ENCODE measurements at regions not wholly inside any gene's neighbourhood (a gene's known extent, or its start where the extent isn't known, plus 50 kb on each side); places are given as distances from the start of the nearest gene placed in this dataset.

DNA sequence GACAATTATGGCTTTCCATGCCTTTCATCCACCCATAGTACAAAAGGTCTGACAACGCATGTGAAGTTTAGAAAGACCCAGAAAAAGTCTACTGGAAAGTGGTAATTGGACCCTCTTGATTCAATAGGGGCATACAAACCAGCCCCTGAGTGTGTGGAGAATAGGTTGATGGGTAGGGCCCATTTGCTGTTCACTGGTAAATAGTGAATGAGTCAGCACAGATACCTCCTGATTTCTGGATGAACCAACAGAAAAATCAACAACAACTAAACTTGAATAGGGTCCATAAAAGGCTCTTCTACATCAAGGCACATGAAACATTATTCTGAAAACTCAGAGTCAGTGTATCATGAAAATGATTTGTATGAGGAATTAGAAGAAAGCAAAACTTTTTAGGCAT is 235.4 kb upstream of the SLC35B3 start:
- no peak for DNase-seq

GRCh38 chr6:8664700-8665099 is 229.4 kb upstream of the SLC35B3 start:
- no peak for DNase-seq

DNA sequence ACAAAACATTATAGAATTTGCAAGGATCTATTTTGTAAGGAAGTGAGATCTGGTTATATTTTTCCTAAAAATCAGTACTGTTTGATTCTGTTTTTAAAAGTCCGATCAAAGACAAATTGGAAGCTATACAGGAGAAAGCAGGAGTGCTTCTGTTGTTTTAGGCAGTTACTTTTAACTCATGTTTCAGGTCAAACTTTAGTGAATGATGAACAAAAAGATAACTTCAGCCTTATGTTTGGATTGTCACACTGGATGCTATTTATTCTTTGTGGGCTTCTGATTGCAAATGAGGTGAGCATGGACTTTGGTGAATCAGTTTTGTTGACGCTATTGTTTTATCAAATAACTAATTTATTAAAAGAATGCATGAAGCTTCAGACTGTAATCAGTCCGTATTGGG is 228.7 kb upstream of the SLC35B3 start:
- DNase-seq = no peak

GRCh38 chr6:8659404-8660189 is 224.3 kb upstream of the SLC35B3 start:
- no peak for DNase-seq

DNA sequence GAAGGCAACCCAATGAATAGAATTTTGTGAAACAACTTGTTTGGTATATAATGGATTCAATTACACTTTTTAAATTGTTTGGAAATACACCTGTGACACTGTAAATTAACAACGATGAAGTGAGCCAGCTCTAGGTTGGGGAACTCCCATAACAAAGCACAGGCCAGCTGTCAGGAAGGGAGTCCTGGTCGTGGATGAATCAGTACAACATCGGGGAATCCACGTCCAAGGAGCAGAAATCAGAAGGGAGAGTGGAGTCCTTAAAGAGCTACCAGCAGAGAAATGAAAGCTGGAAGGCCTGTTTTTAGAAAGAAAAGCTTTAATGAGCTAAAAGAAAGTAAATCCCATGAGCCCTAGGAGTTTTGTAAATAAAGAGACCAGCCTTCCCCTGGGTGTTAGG is 223.1 kb upstream of the SLC35B3 start:
- no peak for DNase-seq

DNA sequence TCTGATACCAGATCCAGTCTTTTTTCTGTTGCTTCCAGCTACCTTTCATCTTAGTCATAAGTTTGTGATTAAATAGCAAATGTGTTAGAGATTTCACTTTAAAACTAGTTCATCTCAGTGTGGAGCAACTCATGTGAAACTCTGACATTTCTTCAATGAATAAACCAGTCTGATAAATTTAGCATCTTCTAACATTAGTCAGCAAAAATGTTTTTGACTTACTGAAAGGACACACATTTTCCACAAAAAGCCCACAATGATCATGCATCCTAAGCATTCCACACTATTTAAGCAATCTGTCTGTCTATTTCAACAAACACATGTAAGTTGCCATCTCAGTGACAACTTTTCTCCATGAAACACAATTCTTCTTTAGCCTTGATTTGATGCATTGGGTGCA is 222.2 kb upstream of the SLC35B3 start:
- DNase-seq = no peak

DNA sequence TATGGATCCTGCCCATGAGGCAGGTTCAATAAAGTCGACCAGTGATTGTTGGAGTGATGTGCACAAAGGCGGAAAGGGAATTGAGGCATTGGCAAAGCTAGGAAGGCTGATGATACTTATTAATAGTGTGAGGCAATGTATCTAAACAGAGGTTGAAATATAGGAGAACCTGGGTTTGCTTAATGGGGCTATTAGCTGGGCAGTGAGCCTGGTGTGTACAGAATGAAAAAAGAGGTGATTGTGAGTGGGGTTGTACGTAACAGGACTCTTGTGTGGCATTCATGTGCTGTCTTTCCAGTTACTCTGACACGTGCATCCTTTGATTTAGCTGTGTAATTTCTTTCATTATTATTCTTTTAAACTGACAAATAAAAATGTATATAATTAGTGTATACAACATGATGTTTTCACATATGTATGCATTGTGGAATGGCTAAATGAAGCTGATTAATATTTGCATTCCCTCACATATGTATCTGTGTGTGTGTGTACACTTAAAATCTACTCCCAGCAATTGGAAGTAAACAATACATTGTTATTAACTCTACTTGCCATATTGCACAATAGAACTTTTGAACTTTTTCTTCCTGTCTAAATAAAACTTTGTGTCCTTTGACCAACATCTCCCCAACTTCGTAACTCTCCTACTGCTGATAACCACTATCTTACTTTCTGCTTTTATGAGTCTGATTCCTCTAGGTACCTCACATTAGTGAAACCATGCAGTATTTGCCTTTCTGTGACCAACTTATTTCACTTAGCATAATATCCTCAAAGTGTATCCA is 220.5 kb upstream of the SLC35B3 start:
- DNase-seq = no peak

GRCh38 chr6:8652710-8653109 is 217.4 kb upstream of the SLC35B3 start:
- DNase-seq = no peak

DNA sequence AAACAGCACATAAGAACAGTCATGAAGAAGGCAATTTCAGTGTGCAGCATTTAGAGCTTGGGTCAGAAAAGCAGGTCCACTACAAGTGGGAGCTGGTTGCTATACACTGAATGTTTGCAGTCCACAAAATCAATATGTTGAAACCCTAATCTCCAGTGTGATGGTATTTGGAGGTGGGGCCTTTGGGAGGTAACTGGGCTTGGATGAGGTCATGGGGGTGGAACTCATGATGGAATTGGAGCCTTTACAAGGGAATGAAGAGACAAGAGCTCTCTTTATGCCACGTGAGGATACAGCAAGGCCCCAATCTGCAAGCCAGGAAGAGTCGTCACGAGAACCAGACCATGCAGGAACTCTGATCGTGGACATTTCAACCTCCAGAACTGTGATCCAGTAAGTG is 216.7 kb upstream of the SLC35B3 start:
- no peak for DNase-seq

GRCh38 chr6:8645212-8645611 is 209.9 kb upstream of the SLC35B3 start:
- DNase-seq = no peak

- no peak for DNase-seq
Measured at GRCh38 chr6:8644306-8644705, 209.0 kb upstream of the SLC35B3 start.

DNA sequence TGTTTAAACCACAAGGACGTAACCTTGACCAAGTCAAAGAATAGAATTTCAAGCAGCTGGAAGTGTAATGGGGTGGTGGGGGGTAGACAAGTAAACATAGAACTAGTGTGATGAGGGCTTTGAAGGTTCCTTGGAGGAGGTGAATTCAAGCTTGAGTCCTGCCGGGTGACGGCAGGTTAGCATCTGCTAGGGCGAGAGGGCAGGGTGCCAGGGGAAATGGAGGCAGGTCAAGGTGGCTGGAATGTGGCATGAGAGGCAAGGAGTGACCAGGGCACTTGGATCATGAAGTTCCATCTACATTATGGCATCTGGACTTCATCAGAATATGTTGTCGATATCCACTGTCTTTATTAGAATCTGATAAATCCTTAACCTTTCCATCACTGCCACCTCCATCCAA is 207.5 kb upstream of the SLC35B3 start:
- no peak for DNase-seq

DNA sequence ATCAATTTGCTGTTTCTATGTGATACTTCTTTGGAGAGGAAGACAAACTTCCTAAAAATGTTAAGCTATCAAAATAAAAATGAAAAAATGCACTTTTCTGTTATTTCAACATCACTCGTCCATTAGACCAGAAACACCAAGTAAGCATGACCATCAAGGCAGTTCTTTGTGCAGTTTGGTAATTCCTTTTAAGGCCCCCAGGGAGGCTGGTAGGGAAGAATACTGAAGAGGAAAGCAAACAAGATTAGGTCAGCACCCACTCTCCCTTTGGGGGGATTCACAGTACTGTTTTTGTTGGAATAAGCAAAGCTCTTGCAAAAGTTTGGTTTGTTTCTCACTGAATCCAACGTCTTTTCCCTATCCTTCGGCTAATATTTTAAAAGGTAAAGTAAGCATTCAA is 206.8 kb upstream of the SLC35B3 start:
- DNase-seq = no peak

DNA sequence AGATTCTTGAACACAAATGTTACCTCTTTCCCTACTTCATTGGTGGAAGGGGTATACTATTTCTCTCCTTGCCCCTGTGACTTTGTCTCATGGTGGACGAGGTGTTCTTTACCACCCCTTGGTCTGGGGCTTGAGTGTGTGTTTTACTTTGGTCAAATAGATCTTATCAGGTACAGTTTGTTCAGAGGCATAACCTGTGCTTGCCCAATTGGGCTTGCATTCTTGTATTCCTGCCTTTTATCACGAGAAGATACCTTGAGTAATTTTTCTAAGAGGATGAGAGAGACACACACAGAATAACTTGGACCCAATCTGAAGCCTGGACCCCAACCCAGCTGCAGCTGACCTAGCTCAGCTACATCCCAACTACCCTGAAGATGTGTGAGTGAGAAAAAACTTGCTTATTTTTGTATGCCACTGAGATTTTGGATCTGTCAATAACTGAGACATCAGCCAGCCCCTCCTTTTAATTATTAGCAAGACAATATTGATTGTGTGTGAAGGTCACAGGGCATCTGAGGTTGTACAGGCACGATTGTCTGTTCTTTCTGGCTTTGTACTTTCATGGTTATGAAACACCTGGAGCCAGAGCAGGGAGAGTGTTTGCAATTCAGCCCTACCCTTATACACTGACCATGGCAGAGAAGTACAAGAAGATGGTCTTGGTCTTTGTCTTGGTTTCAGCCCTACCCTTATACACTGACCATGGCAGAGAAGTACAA is 204.7 kb upstream of the SLC35B3 start:
- no peak for DNase-seq

DNA sequence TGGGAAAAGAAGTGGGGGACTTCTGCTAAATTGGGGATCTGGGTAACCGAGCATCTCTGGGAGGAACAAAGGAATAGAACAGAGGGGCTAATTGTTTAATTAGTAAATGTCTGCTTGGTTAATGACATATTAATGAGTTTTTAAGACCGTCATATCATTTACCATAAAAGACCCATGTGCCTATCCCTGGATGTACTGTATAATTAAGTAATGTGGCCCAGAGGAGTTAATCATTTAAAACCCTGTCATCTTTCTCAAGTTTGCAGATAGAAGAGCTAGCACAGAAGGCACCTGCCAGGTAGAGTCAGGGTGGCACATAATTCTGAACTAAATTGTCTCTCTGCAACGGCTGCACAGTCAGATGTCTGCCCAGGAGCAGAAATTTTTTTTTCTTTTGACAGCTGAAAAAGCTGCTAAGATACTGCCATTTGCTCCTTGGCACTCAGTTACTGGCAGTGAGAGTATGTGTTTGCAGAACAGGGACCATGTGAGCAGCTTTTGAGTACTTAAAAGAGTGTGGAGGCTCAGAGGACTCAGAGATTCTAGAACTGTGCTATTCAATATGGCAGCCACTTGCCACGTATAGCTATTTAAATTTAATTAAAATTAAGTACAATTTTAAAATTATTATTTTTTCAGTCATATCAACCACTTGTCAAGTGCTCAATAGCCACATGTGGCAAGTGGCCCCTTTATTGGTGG is 202.7 kb upstream of the SLC35B3 start:
- DNase-seq = no peak

GRCh38 chr6:8633762-8634161 is 198.4 kb upstream of the SLC35B3 start:
- DNase-seq = no peak

DNA sequence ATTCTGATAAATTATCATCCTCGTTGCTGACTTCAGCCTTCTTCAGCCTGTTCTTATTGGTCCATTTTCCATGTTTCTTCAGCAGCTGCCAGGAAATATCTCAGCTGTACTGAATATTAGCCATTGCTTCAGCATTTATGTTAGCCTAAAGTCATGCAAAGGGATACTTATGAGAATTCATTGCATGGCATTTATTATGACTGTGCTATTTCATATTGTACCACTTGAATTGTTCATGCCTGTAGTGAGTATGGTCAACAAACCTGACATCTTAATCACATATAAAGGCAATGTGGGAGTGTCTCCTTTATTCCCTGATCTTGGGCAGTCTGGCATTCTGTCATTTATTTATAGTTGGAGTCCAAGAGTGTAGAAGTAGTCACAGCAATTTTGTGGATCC is 193.4 kb upstream of the SLC35B3 start:
- no peak for DNase-seq

DNA sequence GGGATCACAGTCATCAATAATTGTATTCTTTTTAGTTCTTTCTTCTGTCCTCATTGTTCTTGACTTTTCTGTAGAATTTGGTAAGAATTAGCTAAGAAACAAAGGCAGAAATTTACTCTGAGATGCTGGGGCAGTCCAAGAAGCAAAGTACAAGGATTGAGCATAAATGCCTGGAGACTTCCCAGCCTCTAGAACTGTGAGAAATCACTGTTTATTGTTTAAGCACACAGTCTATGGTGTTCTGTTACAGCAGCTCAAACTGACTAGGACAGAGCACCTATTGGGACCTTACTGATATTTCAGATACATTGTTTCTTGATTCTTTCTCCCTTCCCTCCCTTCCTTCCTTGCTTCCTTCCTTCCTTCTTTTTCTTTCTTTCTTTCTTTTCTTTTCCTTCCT is 192.7 kb upstream of the SLC35B3 start:
- no peak for DNase-seq

DNA sequence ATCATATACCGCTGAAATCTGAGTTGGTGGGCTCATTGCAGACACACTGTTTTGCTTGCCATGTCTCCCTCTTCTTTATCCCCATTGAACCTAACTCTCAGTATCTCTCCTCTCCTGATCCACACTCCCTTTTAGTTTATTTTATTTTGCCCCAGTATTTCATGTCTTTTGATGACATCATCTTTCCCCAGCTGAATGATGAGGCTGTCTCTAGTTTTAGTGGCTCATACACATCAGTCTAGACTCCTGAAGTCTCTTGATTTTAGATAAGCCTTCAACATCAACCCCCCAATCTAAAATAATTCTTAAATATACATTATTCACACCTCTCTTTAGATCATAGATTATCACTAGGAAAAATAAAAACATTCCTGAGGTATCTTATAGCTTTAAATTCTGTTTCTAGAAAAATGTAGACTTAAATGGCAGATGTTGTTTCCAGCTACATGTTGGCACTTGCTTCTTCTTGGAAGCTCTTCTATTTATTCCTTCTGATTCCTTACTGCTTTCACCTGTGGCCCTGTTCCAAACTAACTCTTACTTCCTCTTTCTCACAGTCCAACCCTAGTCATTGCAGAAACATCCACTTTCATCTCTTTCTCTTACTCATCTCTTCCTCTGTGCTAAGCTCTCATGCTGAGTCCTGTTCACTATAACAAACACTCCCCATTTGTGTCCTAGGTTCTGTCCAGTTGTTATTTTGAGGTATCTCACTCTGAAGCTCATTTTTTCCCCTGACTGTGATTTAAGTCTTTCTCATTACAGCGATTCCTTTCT is 191.9 kb upstream of the SLC35B3 start:
- DNase-seq = no peak

GRCh38 chr6:8624665-8625064 is 189.3 kb upstream of the SLC35B3 start:
- no peak for DNase-seq

- no peak for DNase-seq
Measured at GRCh38 chr6:8623441-8623840, 188.1 kb upstream of the SLC35B3 start.

GRCh38 chr6:8619853-8620252 is 184.5 kb upstream of the SLC35B3 start:
- no peak for DNase-seq
